GM18909 (cell line): ENCODE measurements at regions not wholly inside any gene's neighbourhood (a gene's known extent, or its start where the extent isn't known, plus 50 kb on each side); places are given as distances from the start of the nearest gene placed in this dataset.
"Not testable (repeated sequence)": the region's sequence is repeated elsewhere in the genome, so short reads cannot be mapped to it uniquely, and the experiment has no call there.

Experiments used
- ATAC-seq: cut with Tn5 transposase; IDR thresholded peaks from one replicate; pipeline ENCODE4 v1.9.1; 2021; ENCODE audit warnings: mild to moderate bottlenecking; ENCODE audit not compliant: unreplicated experiment, poor library complexity

DNA sequence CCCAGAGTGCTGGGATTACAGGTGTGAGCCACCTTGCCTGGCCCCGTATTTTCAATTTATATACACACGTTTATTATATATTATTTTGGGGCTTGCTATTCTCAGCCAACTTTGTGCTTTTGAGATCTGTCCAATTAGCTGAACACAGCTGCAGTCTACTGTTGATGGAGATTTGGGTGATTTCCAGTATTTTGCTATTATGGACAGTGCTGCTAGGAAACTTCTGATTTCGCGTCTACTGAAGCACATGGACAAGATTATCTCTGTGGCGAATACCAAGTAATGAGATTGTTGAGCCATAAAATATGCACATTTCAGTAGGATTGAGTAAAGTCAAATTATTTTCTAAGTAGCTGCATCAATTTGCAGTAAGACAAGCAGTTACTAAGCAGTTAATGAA is 1731.2 kb upstream of the CDH6 start:
- no peak for ATAC-seq

DNA sequence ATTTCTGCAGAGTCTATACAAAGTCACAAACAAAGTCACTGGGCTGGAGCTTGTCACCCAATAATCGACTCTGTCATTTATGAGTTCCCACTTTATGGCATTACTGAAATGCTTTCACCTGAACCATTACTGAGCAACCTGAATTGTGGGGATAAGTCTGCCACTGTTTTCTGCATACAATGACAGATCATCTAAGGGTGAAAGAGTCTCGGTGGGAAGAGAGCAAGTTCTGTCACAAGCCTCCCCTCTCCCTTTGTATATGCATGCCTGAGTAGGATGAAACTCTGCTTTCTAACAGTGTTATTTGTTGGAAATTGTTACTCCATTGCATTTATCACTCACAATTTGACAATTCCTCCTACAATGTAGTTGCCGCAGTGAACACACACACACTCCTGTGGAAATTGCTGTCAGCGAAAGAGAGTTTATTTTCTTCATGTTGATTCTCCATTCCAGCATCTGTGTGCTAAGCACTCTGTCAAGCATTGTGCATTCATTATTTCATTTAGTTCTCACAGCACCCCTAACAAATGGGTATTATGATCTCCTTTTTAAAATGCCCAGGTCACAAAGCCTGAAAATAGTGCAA is 1732.4 kb upstream of the CDH6 start:
- no peak for ATAC-seq

DNA sequence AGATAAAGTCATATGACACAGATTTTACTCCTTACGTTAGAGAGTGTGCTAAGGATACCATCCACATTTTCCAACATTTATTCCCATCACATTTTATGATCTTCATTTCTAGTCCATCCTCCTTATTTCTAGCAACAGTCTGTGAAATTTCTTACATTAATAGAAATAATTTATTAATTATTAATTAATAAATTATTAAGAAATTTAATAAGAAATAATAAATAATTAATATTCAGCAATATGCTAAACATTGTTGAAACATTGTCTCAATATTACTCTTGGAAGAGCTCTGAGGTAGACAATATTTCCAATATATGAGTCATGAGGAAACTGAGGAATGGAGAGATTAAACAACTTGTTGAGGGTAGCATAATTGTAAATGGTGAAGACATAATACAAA is 1742.5 kb upstream of the CDH6 start:
- ATAC-seq: not testable (repeated sequence)

DNA sequence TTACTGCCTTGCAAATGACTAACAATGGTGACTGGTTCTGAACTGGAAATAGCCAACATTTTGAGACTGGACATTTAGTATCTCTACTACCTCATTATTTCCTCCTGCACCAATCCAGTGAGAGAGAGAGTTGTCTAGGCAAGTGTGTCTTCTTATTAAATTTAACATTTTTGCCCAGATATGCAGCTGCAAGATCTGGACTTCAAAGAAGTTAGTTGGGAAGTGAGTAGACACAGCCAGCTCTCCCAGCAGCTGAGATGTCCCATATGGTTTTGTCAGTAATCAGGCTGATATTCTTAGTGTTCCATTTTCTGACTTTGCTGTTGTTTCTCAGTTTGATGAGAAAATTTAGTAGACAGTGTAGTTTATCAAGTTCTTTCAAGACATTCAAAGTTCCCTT is 1778.8 kb upstream of the CDH6 start:
- no peak for ATAC-seq

DNA sequence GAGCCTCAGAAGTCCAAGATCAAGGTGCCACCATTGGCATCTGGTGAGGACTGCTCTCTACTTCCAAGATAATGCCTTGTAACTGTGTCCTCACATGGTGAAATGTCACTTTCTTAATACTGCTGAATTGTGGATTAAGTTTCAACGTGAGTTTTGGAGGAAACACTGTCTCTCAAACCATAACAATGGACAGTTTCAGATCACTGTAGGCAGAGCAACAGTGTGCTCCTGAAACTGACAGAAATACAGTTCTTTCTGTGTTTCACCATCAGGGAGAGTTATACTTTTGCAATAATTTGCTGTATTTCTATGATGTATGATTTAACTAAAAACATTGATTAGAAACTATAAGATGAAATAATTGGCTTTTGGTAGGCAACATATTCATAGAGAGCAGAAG is 1780.5 kb upstream of the CDH6 start:
- ATAC-seq: no peak

DNA sequence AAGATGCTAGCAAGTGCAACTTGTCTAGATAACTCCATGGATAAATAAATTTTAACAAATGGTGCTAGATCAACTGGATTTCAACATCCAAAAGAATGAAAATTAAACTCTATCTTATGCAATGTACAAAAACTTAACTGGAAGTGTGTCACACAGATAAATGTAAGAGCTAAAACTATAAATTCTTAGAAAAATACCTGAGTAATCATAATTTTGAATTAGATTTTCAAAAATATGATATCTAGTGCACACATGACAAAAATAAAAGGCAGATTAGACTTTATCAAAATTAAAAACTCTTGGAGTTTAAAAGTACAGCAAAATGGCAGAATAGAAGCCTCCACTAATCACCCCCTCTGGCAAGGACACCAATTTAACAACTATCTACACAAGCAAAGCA is 1791.2 kb upstream of the CDH6 start:
- ATAC-seq: no peak

DNA sequence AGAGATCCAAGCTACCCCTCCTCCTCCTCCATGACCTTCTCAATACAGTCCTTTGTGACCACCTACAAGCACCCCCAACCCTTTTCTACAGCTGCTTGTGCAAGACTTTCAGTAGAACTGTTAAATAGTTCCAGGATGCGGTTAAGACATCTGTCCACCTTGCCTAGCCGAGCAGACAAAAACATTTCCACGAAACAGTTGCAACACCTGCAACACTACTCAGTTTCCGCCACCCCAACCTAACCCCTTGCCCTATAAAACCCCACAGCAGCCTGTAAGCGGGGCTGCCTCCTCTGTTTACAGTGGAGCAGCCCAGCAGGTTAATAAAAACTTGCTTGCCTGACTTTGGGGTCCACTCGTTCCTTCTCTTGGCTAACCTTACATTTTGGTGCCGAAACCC is 1803.5 kb upstream of the CDH6 start:
- ATAC-seq: no peak

DNA sequence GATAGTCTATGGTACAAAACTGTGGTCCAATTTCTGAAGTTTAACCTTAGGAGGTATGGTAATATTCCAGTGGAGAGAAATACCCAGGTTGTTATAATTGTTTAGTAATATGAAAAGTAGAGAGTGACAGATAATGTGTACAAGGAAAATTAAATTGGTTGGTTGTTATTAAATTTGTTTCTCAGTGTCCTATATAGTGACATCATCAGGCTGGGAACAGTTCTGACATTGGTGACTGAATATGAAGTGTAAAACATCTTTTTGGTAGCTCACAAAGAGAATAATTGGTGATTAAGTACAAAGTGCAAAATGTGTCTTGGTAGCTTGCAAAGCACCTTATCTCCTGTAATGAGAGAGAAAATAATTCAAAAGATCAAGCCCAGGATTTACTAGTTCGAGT is 1806.1 kb upstream of the CDH6 start:
- ATAC-seq: no peak

DNA sequence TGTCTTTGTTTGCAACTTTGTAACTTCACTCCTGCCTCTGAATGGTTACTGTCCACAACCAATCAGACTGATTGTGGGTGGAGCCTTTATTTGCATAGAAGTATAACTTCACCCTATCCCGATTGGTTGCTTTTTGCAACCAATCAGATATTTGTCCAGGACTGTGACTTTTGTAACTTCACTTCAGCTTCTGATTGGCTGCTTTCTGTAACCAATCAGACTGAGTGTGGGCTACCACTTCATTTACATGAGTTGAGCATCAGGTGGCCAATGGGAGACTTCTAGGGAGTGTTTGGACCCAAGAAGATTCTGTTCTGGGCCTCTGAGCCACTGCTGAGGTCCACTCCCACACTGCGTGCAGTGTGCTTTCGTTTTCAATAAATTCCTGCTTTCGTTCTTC is 1810.7 kb upstream of the CDH6 start:
- ATAC-seq: no peak

DNA sequence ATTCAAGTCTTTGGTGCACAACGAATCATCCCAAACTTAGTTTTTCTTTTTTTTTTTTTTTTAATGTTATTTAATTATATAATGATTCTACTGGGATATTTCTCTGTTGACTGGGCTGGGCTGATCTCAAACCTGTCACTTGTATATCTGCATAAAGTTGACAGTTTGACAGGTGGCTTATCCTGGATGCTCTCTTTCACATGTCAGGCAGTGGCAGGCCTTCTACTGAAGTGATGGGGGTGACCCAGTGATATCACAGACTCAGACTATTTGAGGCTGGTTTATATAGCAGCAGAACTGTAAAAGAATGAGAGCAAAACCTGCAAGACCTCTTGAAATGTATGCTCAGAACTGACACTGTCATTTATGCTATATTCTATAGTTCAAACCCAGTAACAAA is 1813.5 kb upstream of the CDH6 start:
- ATAC-seq: no peak

DNA sequence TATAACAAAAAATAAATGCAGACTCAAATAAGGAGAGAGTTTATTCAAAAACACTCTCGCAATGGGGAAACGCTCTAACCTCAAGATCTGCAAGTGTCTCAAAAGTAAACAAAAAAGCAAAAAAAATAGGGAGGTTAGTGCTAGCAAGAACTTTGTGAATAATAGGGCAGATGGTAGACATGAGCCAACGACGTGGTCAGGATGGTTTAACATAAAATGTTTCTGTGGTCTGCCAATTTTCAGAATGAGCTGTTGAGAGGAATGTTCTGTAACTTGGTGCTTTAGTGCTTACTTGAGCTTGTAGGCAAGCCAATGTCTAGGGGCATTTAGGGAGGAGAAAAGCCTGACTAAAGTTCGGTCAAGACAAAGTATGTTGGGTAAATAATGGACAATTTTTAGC is 1813.9 kb upstream of the CDH6 start:
- ATAC-seq: no peak

DNA sequence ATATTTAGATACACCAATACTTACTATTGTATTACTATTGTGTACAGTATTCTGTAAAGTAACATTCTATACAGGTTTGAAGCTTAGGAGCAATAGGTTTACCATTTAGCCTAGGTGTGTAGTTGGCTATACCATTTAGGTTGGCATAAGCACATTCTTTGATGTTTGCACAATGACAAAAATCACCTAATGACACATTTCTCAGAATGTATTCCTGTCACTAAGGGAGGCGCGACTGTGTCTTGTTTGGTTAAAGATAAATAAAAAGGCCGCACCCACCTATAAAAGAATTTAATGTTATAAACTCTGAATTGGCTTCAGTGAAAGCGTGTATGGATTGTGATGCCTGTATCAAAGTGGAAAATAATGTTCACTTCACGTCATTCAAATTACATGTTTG is 1815.4 kb upstream of the CDH6 start:
- ATAC-seq: no peak

DNA sequence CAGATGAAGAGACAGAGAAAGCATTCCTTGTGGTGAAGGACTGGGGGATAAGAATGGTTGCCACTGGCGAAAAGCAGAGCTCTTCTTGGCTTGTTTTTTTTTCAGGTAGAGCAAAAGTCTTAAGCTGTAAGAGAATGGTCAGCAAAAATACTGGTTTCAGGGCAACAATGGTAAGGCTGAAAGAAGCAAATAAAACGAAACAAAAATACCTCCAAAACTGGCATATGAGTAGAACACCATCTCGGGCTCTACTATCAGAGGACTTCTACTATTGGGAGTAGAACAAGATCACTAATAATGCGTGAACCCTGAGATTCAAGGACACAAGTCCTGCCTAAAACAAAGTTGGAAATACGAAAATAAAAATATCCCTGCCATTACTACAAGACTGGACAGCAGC is 1823.2 kb upstream of the CDH6 start:
- ATAC-seq: no peak

DNA sequence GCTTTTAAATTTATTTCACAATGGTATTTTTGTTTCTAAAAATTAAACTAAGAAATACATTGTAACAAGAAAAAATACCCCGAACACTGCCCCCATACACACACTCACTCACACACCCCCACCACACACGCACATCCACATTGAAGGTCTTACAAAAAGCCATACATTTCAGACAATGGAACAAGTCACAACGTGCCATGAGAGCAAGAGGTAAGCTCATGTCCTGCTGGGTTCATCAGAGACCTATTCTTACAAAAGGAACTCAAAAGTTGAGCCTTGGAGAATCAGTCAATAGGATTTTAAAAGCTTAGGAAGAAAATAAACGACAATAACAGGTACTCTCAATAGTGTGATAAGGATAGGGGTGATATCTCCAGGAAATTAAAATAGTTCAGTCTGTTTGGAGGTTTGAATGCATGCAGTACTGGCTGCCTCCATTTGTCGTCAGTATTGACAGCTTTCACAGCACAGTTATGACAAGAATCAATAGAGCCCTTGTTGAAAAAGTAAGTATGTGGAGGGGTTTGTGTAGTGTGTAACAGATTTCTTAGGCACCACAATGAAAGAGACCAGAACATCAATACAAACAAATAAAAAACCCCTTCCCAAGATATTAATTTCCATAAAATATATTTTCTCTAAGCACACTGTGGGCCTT is 1826.2 kb upstream of the CDH6 start:
- no peak for ATAC-seq

DNA sequence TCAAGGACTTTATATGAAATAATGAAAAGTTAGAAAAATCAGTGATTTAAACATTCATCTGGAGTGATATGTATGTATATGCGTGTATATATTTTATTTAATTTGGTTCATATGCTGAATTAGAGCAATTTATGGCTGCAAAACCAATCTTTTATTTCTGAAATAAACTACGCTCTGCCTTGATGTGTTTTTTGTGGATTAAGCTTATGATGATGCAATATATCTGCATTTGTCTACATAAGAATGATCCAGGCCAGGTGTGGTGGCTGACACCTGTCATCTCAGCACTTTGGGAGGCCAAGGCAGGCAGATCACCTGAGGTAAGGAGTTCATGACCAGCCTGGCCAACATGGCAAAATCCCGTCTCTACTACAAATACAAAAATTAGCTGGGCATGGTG is 1842.3 kb upstream of the CDH6 start:
- no peak for ATAC-seq

DNA sequence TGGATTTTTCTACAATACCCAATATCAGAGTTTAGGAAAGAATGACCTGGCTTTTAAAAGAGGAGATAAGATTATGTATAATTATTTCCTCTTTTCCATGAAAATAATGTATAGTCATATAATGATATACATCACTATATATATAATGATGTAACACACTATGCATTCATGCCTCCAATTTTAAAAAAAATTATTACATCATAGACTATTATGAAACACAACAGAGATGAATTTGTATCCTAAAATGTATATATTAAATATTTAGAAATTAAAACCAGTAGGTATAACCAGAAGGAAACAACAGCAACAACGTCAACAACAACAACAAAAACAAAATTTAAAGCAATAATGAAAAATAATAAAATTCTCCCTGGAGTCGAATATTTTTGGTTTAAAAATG is 1856.5 kb upstream of the CDH6 start:
- no peak for ATAC-seq

DNA sequence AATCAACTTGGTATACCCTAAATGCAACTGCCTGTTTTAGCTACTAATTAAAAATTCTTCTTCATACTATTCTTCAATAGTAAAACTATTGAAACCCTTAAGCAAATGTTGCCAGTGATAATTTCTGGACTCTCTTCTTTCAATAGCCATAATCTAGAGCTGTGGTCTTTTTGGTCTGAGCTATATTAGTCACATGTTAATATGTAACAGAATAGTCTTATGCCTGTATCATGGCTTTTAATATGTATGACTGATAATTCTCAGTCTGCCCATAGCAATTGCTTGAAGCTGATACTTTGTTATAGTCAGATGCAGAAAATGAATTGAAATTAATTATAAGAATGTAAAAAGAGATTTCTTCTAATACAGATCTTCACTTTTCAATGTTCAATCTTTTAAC is 1871.9 kb upstream of the CDH6 start:
- no peak for ATAC-seq

DNA sequence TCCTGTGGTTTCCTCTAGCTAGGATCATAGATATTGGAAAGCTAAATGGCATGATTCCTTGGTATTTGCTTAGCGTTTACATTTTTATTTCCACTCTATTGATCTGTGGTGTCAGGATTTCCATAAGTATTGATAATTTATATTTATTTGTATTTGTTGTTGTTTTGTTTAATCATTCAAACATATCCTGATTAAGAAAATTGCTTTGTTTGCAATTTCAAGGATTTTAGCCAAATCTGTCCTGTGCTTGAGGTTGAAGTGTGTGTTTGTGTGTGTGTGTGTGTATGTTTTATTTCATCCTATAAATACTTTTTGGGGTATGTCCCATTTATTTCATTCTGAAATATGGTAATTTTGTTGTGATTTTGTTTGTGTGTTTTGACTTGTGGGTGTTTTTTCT is 1884.1 kb upstream of the CDH6 start:
- ATAC-seq: no peak

DNA sequence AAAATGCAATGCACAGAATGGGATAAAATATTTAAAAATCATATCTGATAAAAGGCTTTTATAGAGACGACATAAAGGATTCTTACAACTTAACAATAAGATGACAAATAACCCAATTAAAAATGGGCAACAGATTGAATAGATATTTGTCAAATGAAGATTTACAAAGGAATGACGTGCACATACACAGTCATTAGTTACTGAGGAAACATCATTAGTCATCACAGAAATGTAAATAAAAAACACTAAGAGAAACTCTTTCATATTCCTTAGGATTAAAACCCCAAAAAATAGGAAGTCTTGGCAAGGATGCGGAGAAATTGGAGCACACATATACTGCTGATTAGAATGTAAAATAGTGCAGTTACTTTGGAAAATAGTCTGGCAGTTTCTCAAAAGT is 1886.0 kb upstream of the CDH6 start:
- ATAC-seq: no peak

DNA sequence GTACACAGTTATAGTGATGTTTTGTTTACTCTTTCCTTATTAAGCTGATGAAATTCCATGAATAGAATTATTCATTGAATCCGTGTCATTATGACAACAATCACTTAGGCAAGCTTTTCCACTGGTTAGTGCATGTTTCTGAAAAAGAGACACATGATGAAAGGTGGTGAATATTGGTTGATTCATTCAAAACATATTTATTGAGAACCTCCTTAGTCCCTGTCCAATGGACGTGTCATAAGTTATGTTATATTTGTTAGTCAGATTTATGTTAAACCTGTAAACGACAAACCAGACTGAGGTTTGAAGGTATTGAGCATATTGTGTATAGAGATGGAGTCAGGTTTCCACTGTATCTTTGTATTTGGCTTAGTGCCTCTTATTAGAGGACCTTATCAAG is 1888.9 kb upstream of the CDH6 start:
- ATAC-seq: no peak

DNA sequence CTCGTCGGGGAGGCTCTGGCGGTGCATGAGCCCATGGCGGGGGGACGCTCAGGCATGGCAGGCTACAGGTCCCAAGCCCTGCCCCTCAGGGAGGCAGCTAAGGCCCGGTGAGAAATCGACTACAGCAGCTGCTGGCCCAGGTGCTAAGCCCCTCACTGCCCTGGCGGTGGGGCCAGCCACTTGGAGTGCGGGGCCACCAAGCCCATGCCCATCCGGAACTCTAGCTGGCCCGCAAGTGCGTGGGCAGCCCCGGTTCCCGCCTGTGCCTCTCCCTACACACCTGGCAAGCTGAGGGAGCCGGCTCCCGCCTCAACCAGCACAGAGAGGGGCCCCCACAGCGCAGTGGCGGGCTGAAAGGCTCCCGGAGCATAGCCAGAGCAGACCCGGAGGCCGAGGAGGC is 1896.9 kb upstream of the CDH6 start:
- no peak for ATAC-seq

DNA sequence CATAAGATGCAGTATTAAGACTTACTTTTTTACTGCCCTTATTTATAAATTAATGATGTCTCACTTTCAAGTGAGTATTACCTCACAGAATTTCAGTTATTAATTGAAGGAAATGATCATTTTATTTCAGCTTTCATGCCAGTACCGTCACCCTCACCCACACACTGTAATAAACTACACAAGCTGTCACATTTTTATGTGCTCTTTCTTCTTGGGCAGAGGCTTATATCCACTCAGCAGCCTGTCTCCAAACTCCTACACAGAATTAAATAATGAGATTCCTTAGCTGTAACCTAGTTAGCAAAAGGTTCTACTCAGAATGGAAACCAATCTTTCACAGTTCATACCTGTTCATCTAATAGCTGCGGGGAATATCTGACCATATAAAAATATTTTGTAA is 1915.8 kb upstream of the CDH6 start:
- no peak for ATAC-seq

DNA sequence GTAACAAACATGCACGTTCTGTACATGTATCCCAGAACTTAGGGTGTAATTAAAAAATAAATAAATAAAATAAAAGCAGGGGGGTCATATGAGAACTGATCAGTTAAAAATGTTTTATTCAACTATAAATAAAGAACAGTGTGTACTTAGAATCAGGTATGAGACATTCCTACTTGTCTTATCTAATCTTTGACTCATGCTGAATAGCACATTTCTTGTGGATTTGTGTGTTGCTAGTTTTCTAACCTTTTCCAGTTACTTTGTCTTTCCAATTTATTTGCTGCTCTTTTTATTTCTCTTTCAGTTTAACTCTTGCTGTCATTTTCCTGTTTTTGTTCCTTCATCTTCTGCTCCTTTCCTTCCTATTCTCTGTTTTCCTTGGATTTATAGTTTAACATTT is 1917.1 kb upstream of the CDH6 start:
- no peak for ATAC-seq
